Prostate gland (tissue), 2 donors: ENCODE measurements at regions not wholly inside any gene's neighbourhood (a gene's known extent, or its start where the extent isn't known, plus 50 kb on each side); places are given as distances from the start of the nearest gene placed in this dataset.

ENCODE experiments used
- POLR2A ChIP-seq: fragments of 450-650 bp; IDR thresholded peaks from one replicate; pipeline ENCODE4 v1.6.1; 2016; ENCODE audit warnings: antibody characterized with exemption, mild to moderate bottlenecking
- POLR2AphosphoS5 ChIP-seq: sonication (generic); formaldehyde crosslinking; IDR thresholded peaks from one replicate; pipeline ENCODE4 v1.6.1; 2017; ENCODE audit warnings: antibody characterized with exemption
- TF ChIP-seq, protein P1 (sequence below), 4 experiments: fragments of 200-600 bp in 2 of 4; fragments of 450-650 bp in 2 of 4; sonication (generic) in 2 of 4; IDR thresholded peaks; 1 replicate in 3 of 4; 2 replicates in 1 of 4; pipeline ENCODE4 v1.5.1; 2016 to 2019; ENCODE audit warnings: antibody characterized with exemption in 4 of 4, mild to moderate bottlenecking in 2 of 4, moderate library complexity in 2 of 4

DNA sequence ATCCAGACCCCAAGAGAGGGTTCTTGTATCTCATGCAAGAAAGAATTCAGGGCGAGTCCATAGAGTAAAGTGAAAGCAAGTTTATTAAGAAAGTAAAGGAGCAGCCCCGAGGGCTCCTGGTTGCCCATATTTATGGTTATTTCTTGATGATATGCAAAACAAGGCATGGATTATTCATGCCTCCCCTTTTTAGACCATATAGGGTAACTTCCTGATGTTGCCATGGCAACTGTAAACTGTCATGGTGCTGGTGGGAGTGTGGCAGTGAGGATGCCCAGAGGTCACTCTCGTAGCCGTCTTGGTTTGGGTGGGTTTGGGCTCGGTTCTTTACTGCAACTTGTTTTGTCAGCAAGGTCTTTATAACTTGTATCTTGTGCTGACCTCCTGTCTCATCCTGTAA, 750.2 kb upstream of the FANCL start:
- TF ChIP-seq, protein P1, sequence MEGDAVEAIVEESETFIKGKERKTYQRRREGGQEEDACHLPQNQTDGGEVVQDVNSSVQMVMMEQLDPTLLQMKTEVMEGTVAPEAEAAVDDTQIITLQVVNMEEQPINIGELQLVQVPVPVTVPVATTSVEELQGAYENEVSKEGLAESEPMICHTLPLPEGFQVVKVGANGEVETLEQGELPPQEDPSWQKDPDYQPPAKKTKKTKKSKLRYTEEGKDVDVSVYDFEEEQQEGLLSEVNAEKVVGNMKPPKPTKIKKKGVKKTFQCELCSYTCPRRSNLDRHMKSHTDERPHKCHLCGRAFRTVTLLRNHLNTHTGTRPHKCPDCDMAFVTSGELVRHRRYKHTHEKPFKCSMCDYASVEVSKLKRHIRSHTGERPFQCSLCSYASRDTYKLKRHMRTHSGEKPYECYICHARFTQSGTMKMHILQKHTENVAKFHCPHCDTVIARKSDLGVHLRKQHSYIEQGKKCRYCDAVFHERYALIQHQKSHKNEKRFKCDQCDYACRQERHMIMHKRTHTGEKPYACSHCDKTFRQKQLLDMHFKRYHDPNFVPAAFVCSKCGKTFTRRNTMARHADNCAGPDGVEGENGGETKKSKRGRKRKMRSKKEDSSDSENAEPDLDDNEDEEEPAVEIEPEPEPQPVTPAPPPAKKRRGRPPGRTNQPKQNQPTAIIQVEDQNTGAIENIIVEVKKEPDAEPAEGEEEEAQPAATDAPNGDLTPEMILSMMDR (IDR thresholded peaks at IDR 0.05), result no peak
- TF ChIP-seq POLR2A (no peak), POLR2AphosphoS5 (no peak)
